ENCODE measurements at regions not wholly inside any gene's neighbourhood (a gene's known extent, or its start where the extent isn't known, plus 50 kb on each side); places are given as distances from the start of the nearest gene placed in this dataset.

DNA sequence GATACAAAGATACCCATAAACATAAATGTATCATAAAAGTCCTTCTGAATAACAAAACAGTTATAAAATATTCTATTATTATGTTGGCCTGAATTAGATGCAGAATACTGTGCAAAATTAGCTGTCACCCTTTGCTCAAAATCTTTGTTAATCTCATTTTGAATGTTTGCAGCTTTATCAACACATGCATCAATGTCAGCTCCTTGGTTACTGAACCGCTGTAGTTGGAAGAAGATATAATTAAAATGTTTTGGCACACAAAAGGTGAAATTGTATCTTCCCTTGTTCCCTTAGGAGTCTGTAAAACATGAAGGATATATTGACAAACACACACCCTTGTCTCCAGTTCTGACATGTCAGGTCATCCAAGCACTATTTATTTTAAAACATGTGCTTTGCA, 146.3 kb upstream of the POU5F2 start:
- Mint-ChIP-seq H3K4me1 (peaks cover 14% of the 10 kb centered on the region), H3K27me3 (no peaks in the 10 kb centered on the region), H3K27ac (ENCODE audit: low read depth) (no peak overlapping the region), H3K9me3 (no peaks in the 10 kb centered on the region), H3K4me3 (no peak overlapping the region), H3K36me3 (ENCODE audit: insufficient read depth) (no peaks in the 10 kb centered on the region)
- no peak for ATAC-seq (replicated peaks; ENCODE audit: extremely low read depth, poor library complexity, severe bottlenecking)
- no peak for DNase-seq (ENCODE audit: low spot score in 2 of 2)

GRCh38 chr5:93886917-93887361, 145.5 kb upstream of the POU5F2 start:
- no peaks in the 10 kb centered on the region for H3K27me3 Mint-ChIP-seq
- DNase-seq (ENCODE audit: low spot score in 2 of 2), result no peak
- H3K9me3 Mint-ChIP-seq, result no peaks in the 10 kb centered on the region
- peaks cover 14% of the 10 kb centered on the region for H3K4me1 Mint-ChIP-seq
- no peaks in the 10 kb centered on the region for H3K36me3 Mint-ChIP-seq (ENCODE audit: insufficient read depth)
- no peak for ATAC-seq (replicated peaks; ENCODE audit: extremely low read depth, poor library complexity, severe bottlenecking)
- H3K27ac Mint-ChIP-seq (ENCODE audit: low read depth), result no peak overlapping the region
- peak overlapping the region; percentile 2 for H3K4me3 Mint-ChIP-seq

DNA sequence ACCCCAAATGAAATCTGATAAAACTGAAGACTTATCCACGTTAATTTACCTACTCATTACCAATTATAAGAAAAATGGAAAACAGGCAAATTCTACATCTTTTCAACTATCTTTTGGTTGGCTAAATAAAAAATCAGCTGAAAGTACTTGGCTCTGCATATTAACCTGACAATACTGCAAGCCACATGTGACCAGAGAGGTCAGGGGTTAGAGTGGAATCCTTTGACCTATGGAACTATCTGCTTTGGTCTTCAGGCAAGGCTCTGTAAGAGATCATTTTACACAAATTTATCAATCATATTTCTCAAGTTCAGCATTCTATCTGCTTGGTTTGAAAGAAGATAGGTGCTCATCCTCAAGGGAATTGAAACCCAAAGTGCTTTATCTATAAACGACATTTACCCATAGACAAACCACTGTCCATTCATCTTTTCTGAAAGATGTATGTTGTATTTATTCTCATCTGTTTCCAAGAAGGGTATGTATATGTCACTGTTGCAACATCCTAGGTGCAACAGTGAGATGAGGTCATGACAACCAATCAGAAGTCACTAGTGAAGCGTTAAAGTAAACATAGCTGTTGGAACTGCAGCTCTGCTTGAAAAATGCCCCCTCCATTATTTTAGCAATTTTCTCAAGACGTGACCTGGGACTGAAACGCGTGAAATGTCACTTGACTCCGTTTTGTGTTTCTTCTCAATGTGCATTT, 144.9 kb upstream of the POU5F2 start:
- H3K9me3 Mint-ChIP-seq, result no peaks in the 10 kb centered on the region
- no peak overlapping the region for H3K4me3 Mint-ChIP-seq
- ATAC-seq (replicated peaks; ENCODE audit: extremely low read depth, poor library complexity, severe bottlenecking) (no peak), DNase-seq (ENCODE audit: low spot score in 2 of 2) (no peak)
- peaks cover 14% of the 10 kb centered on the region for H3K4me1 Mint-ChIP-seq
- no peaks in the 10 kb centered on the region for H3K36me3 Mint-ChIP-seq (ENCODE audit: insufficient read depth)
- H3K27me3 Mint-ChIP-seq, result no peaks in the 10 kb centered on the region
- H3K27ac Mint-ChIP-seq (ENCODE audit: low read depth), result no peak overlapping the region

- no peak overlapping the region for H3K27ac Mint-ChIP-seq (ENCODE audit: low read depth)
- ATAC-seq (replicated peaks; ENCODE audit: extremely low read depth, poor library complexity, severe bottlenecking), result no peak
- no peak overlapping the region for H3K4me3 Mint-ChIP-seq
- H3K4me1 Mint-ChIP-seq, result peaks cover 14% of the 10 kb centered on the region
- no peaks in the 10 kb centered on the region for H3K27me3 Mint-ChIP-seq
- H3K9me3 Mint-ChIP-seq, result no peaks in the 10 kb centered on the region
- peaks cover 1% of the 10 kb centered on the region for H3K36me3 Mint-ChIP-seq (ENCODE audit: insufficient read depth)
- no peak for DNase-seq (ENCODE audit: low spot score in 2 of 2)
Observed at GRCh38 chr5:93884254-93884653, 142.9 kb upstream of the POU5F2 start.

DNA sequence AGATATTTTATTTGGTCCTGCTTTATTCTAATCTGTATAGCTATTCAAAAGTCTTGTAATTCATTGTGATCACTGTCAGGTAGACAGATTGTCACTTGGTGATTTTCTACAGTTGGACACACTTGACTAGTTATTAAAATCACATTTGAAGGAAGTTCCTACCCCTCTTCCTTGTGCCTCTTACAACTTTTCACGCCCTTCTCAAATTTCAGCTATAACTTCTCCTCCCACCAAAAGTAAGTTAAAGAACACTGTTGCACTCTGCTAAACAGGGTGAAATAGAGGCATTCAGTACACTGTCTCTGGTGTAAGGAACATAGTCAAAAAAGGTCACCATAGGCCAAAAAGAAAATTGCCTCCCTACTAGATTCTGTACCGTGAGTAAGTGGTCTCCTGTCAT, 142.1 kb upstream of the POU5F2 start:
- no peak overlapping the region for H3K27ac Mint-ChIP-seq (ENCODE audit: low read depth)
- no peak for ATAC-seq (replicated peaks; ENCODE audit: extremely low read depth, poor library complexity, severe bottlenecking)
- DNase-seq (ENCODE audit: low spot score in 2 of 2), result no peak
- no peaks in the 10 kb centered on the region for H3K9me3 Mint-ChIP-seq
- H3K27me3 Mint-ChIP-seq, result no peaks in the 10 kb centered on the region
- peaks cover 14% of the 10 kb centered on the region for H3K4me1 Mint-ChIP-seq
- no peak overlapping the region for H3K4me3 Mint-ChIP-seq
- H3K36me3 Mint-ChIP-seq (ENCODE audit: insufficient read depth), result peaks cover 2% of the 10 kb centered on the region

DNA sequence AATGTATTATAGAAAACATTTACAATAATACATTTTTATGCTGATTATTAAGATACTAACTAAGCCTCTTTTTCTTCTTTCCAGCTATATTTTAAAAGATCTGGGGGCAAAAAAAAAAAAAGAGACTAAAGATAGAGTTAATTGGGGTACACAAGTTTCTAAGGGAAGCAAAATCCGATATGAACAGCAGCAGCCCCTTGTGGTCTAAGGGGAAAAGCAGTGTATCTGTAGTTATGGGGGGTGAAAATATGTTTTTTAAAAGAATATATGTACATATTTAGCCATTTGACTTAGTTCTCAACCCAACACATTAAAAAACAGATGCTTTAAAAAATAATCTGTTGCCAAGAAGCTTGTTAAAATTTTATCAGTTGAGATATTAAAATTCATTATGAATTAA, 134.3 kb upstream of the POU5F2 start:
- Mint-ChIP-seq H3K27me3 (no peaks in the 10 kb centered on the region), H3K4me3 (no peak overlapping the region), H3K36me3 (ENCODE audit: insufficient read depth) (peaks cover 3% of the 10 kb centered on the region), H3K9me3 (no peaks in the 10 kb centered on the region), H3K27ac (ENCODE audit: low read depth) (no peak overlapping the region), H3K4me1 (peaks cover 17% of the 10 kb centered on the region)
- DNase-seq (ENCODE audit: low spot score in 2 of 2), result no peak
- ATAC-seq (replicated peaks; ENCODE audit: extremely low read depth, poor library complexity, severe bottlenecking), result no peak

DNA sequence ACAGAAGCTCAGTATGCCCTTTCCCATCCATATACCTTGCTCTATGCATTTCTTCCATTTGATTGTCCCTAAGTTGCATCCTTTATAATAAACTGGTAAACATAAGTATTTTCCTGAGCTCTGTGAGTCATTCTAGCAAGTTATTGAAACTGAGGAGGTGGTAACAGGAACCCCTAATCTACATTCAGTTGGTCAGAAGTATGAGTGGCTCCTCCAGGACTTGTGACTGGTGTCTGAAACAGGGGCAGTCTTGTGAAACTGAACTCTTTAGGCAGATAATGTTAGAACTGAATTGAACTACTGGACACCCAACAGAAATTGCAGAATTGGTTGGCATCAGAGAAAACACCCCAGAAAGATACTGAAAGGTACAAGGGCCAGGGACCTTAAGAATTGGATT, 133.1 kb upstream of the POU5F2 start:
- H3K27ac Mint-ChIP-seq (ENCODE audit: low read depth), result no peak overlapping the region
- H3K4me1 Mint-ChIP-seq, result peaks cover 21% of the 10 kb centered on the region
- no peak for DNase-seq (ENCODE audit: low spot score in 2 of 2)
- H3K36me3 Mint-ChIP-seq (ENCODE audit: insufficient read depth), result peaks cover 3% of the 10 kb centered on the region
- no peak overlapping the region for H3K4me3 Mint-ChIP-seq
- no peaks in the 10 kb centered on the region for H3K9me3 Mint-ChIP-seq
- ATAC-seq (replicated peaks; ENCODE audit: extremely low read depth, poor library complexity, severe bottlenecking), result no peak
- H3K27me3 Mint-ChIP-seq, result no peaks in the 10 kb centered on the region

- H3K4me3 Mint-ChIP-seq, result no peak overlapping the region
Observed at GRCh38 chr5:93874080-93874479, 132.7 kb upstream of the POU5F2 start.

GRCh38 chr5:93873211-93873736, 131.9 kb upstream of the POU5F2 start:
- Mint-ChIP-seq H3K4me3 (no peak overlapping the region), H3K27ac (ENCODE audit: low read depth) (no peak overlapping the region), H3K9me3 (no peaks in the 10 kb centered on the region), H3K27me3 (no peaks in the 10 kb centered on the region), H3K36me3 (ENCODE audit: insufficient read depth) (peaks cover 2% of the 10 kb centered on the region), H3K4me1 (peaks cover 22% of the 10 kb centered on the region)
- DNase-seq (ENCODE audit: low spot score in 2 of 2) (no peak), ATAC-seq (replicated peaks; ENCODE audit: extremely low read depth, poor library complexity, severe bottlenecking) (no peak)

More at GRCh38 chr5:93874080-93874479, 132.7 kb upstream of the POU5F2 start:
- H3K27me3 Mint-ChIP-seq, result no peaks in the 10 kb centered on the region
- H3K27ac Mint-ChIP-seq (ENCODE audit: low read depth), result no peak overlapping the region
- DNase-seq (ENCODE audit: low spot score in 2 of 2), result no peak
- peaks cover 2% of the 10 kb centered on the region for H3K36me3 Mint-ChIP-seq (ENCODE audit: insufficient read depth)
- ATAC-seq (replicated peaks; ENCODE audit: extremely low read depth, poor library complexity, severe bottlenecking), result no peak
- peaks cover 22% of the 10 kb centered on the region for H3K4me1 Mint-ChIP-seq
- H3K9me3 Mint-ChIP-seq, result no peaks in the 10 kb centered on the region

DNA sequence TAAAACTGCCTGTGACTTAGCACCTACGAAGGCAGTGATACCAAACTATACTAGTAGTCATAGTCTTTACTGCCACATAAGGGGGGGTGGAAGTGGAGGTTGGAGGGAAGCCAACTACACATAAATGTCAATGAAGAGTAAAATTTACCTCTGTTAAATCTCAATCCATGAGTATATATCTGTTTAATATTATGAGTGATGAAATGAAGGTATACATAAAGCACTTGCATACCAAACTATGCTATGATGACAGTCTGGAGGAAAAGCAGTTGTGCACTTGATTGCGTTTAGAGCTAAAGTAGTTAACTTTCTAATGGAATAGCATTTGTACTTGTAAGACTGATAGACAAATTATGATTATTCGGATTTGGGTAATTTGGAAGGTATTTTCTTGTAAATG, 129.2 kb upstream of the POU5F2 start:
- ATAC-seq (replicated peaks; ENCODE audit: extremely low read depth, poor library complexity, severe bottlenecking), result no peak
- H3K9me3 Mint-ChIP-seq, result no peaks in the 10 kb centered on the region
- no peak overlapping the region for H3K4me3 Mint-ChIP-seq

DNA sequence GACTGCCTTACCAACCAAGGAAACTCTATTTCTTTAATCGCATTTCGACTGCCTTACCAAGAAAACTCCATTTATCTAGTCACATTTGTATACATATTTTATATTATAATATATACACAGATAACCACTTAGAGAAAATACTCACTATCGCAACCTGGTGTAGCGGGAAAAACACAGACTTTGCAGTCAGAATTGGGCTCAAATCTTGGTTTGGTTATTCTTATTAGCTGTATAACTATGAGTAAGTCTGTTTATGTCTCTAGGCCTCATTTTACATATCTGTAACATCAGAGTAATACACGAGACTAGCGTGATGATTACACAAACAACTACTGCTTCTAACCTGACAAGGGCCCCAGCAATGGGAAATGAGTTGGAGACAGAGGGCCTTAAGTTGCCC, 127.5 kb upstream of the POU5F2 start:
- no peaks in the 10 kb centered on the region for H3K27me3 Mint-ChIP-seq
- H3K36me3 Mint-ChIP-seq (ENCODE audit: insufficient read depth), result peaks cover 2% of the 10 kb centered on the region
- ATAC-seq (replicated peaks; ENCODE audit: extremely low read depth, poor library complexity, severe bottlenecking) (no peak), DNase-seq (ENCODE audit: low spot score in 2 of 2) (no peak)
- no peak overlapping the region for H3K27ac Mint-ChIP-seq (ENCODE audit: low read depth)
- peaks cover 5% of the 10 kb centered on the region for H3K4me1 Mint-ChIP-seq
- no peak overlapping the region for H3K4me3 Mint-ChIP-seq
- H3K9me3 Mint-ChIP-seq, result no peaks in the 10 kb centered on the region

More for the DNA sequence above, 129.2 kb upstream of the POU5F2 start:
- DNase-seq (ENCODE audit: low spot score in 2 of 2), result no peak
- Mint-ChIP-seq H3K27me3 (no peaks in the 10 kb centered on the region), H3K36me3 (ENCODE audit: insufficient read depth) (peaks cover 2% of the 10 kb centered on the region), H3K4me1 (peaks cover 14% of the 10 kb centered on the region), H3K27ac (ENCODE audit: low read depth) (no peak overlapping the region)

GRCh38 chr5:93850311-93850710, 108.9 kb upstream of the POU5F2 start:
- no peaks in the 10 kb centered on the region for H3K27me3 Mint-ChIP-seq
- no peak for ATAC-seq (replicated peaks; ENCODE audit: extremely low read depth, poor library complexity, severe bottlenecking)
- H3K9me3 Mint-ChIP-seq, result no peaks in the 10 kb centered on the region
- H3K36me3 Mint-ChIP-seq (ENCODE audit: insufficient read depth), result no peaks in the 10 kb centered on the region
- H3K4me3 Mint-ChIP-seq, result no peak overlapping the region
- no peak overlapping the region for H3K27ac Mint-ChIP-seq (ENCODE audit: low read depth)
- no peaks in the 10 kb centered on the region for H3K4me1 Mint-ChIP-seq
- DNase-seq (ENCODE audit: low spot score in 2 of 2), result no peak

- H3K27me3 Mint-ChIP-seq, result no peaks in the 10 kb centered on the region
- DNase-seq (ENCODE audit: low spot score in 2 of 2), result no peak
- H3K9me3 Mint-ChIP-seq, result peaks cover 6% of the 10 kb centered on the region
- H3K4me1 Mint-ChIP-seq, result no peaks in the 10 kb centered on the region
- peaks cover 1% of the 10 kb centered on the region for H3K36me3 Mint-ChIP-seq (ENCODE audit: insufficient read depth)
- no peak overlapping the region for H3K4me3 Mint-ChIP-seq
- no peak for ATAC-seq (replicated peaks; ENCODE audit: extremely low read depth, poor library complexity, severe bottlenecking)
- no peak overlapping the region for H3K27ac Mint-ChIP-seq (ENCODE audit: low read depth)
Observed at GRCh38 chr5:93845376-93845775, 104.0 kb upstream of the POU5F2 start.
